IMR-90 (cell line): ENCODE measurements at regions not wholly inside any gene's neighbourhood (a gene's known extent, or its start where the extent isn't known, plus 50 kb on each side); places are given as distances from the start of the nearest gene placed in this dataset.

Experiments used
- ATAC-seq: fragments of 200-7000 bp; cut with Tn5 transposase; 2 replicates; pipeline ENCODE4 v1.9.1; 2020; ENCODE audit warnings: low read depth, mild to moderate bottlenecking, moderate library complexity
- BruUV-seq: library from RNA; stranded (reverse); fragments of 400-500 nt; replicated peaks from 2 replicates; lab custom pipeline; 2021; lab: Mats Ljungman, UMichigan
- CTCF ChIA-PET: fragments of 300-600 bp; formaldehyde crosslinking; extraction: SDS; loops from one replicate; lab custom pipeline; 2021; ENCODE audit warnings: antibody characterized with exemption; lab: Yijun Ruan, JAX
- POLR2A ChIA-PET: fragments of 300-600 bp; sonication (Branson Sonifier 250); formaldehyde crosslinking; loops from one replicate; lab custom pipeline; 2022; ENCODE audit warnings: antibody characterized with exemption; ENCODE audit not compliant: unreplicated experiment; lab: Charles Lee
- DNase-seq: peaks from one replicate; pipeline ENCODE4 v3.0.0; 2013
- H2AFZ ChIP-seq: replicated peaks from 2 replicates; pipeline ENCODE3; 2013; ENCODE audit warnings: low read length, mild to moderate bottlenecking; ENCODE audit not compliant: poor library complexity
- H2AK5ac ChIP-seq: 2 replicates; pipeline ENCODE4 v1.6.1; 2013; ENCODE audit warnings: low read depth, low read length, inconsistent platforms
- H2AK9ac ChIP-seq: replicated peaks from 2 replicates; pipeline ENCODE3; 2013; ENCODE audit warnings: mild to moderate bottlenecking, low read depth, low read length, moderate library complexity; ENCODE audit not compliant: poor library complexity
- H2BK120ac ChIP-seq: 2 replicates; pipeline ENCODE4 v1.6.1; 2013; ENCODE audit warnings: low read depth, low read length, inconsistent platforms
- H2BK15ac ChIP-seq: 3 replicates; pipeline ENCODE4 v1.6.1; 2013; ENCODE audit warnings: low read depth, low read length, inconsistent platforms
- H2BK20ac ChIP-seq: 2 replicates; pipeline ENCODE4 v1.6.1; 2013; ENCODE audit warnings: low read depth, mild to moderate bottlenecking, inconsistent platforms, low read length, moderate library complexity
- H2BK5ac ChIP-seq: 2 replicates; pipeline ENCODE4 v1.6.1; 2013; ENCODE audit warnings: mild to moderate bottlenecking, low read depth, low read length, inconsistent platforms; ENCODE audit not compliant: poor library complexity, severe bottlenecking
- H3K14ac ChIP-seq: replicated peaks from 2 replicates; pipeline ENCODE4 v1.6.1; 2013; ENCODE audit warnings: low read depth, low read length, inconsistent platforms
- H3K18ac ChIP-seq: 2 replicates; pipeline ENCODE4 v1.6.1; 2013; ENCODE audit warnings: low read depth, low read length, control low read depth
- H3K23ac ChIP-seq: 2 replicates; pipeline ENCODE4 v1.6.1; 2013; ENCODE audit warnings: low read depth, low read length, inconsistent platforms
- H3K27ac ChIP-seq: 2 replicates; pipeline ENCODE4 v1.5.1; 2013; ENCODE audit warnings: mild to moderate bottlenecking, control low read depth, low read length; ENCODE audit not compliant: insufficient read depth
- H3K27me3 ChIP-seq: 2 replicates; pipeline ENCODE4 v1.6.1; 2013; ENCODE audit warnings: low read length; ENCODE audit not compliant: control insufficient read depth, insufficient read depth
- H3K36me3 ChIP-seq: 2 replicates; pipeline ENCODE4 v1.6.1; 2013; ENCODE audit warnings: low read length, mixed read lengths; ENCODE audit not compliant: control insufficient read depth, insufficient read depth
- H3K4ac ChIP-seq: 2 replicates; pipeline ENCODE4 v1.6.1; 2013; ENCODE audit warnings: low read depth, low read length, inconsistent platforms
- H3K4me1 ChIP-seq: 2 replicates; pipeline ENCODE4 v1.6.1; 2013; ENCODE audit warnings: low read length, mixed read lengths; ENCODE audit not compliant: control insufficient read depth, insufficient read depth
- H3K4me2 ChIP-seq: 2 replicates; pipeline ENCODE4 v1.6.1; 2013; ENCODE audit warnings: low read depth, mild to moderate bottlenecking, control low read depth, low read length, moderate library complexity
- H3K4me3 ChIP-seq: 2 replicates; pipeline ENCODE4 v1.5.1; 2013; ENCODE audit warnings: low read depth, mild to moderate bottlenecking, control low read depth, low read length, moderate library complexity; ENCODE audit not compliant: insufficient read depth
- H3K56ac ChIP-seq: 2 replicates; pipeline ENCODE4 v1.6.1; 2013; ENCODE audit warnings: low read length, inconsistent platforms; ENCODE audit not compliant: insufficient read depth; ENCODE audit errors: extremely low read depth
- H3K79me1 ChIP-seq, 2 experiments: 2 replicates each; pipeline ENCODE4 v1.6.1; 2013; ENCODE audit warnings: low read length in 2 of 2, inconsistent platforms in 1 of 2, low read depth in 1 of 2
- H3K9ac ChIP-seq: 2 replicates; pipeline ENCODE4 v1.6.1; 2013; ENCODE audit warnings: low read depth, low read length, control low read depth
- H3K9me1 ChIP-seq: 2 replicates; pipeline ENCODE4 v1.6.1; 2013; ENCODE audit warnings: low read length, inconsistent platforms; ENCODE audit not compliant: insufficient read depth
- H3K9me3 ChIP-seq: 2 replicates; pipeline ENCODE4 v1.6.1; 2013; ENCODE audit warnings: low read length; ENCODE audit not compliant: control insufficient read depth, insufficient read depth
- H4K20me1 ChIP-seq: 2 replicates; pipeline ENCODE4 v1.6.1; 2013; ENCODE audit warnings: low read length, inconsistent platforms; ENCODE audit not compliant: insufficient read depth
- H4K5ac ChIP-seq: 2 replicates; pipeline ENCODE4 v1.6.1; 2013; ENCODE audit warnings: mild to moderate bottlenecking, low read depth, low read length, control low read depth
- H4K8ac ChIP-seq, 2 experiments: 2 replicates each; pipeline ENCODE4 v1.6.1; 2013; ENCODE audit warnings: low read depth in 2 of 2, low read length in 2 of 2, control low read depth in 1 of 2, inconsistent platforms in 1 of 2
- H4K91ac ChIP-seq: 2 replicates; pipeline ENCODE4 v1.6.1; 2013; ENCODE audit warnings: low read depth, low read length, inconsistent platforms; ENCODE audit not compliant: insufficient read depth
- CEBPB ChIP-seq: IDR thresholded peaks from 2 replicates; pipeline ENCODE4 v1.6.1; 2012; ENCODE audit warnings: low read depth, low read length, improper control_type of control experiment
- CHD1 ChIP-seq: IDR thresholded peaks from 2 replicates; pipeline ENCODE4 v1.6.1; 2012; ENCODE audit warnings: low read depth, low read length, improper control_type of control experiment
- FOS ChIP-seq: fragments of 150-350 bp; IDR thresholded peaks from 2 replicates; pipeline ENCODE4 v1.6.1; 2016; ENCODE audit warnings: low read depth, low read length
- MAFK ChIP-seq: IDR thresholded peaks from 2 replicates; pipeline ENCODE4 v1.6.1; 2012; ENCODE audit warnings: low read depth, low read length, improper control_type of control experiment
- MAZ ChIP-seq: IDR thresholded peaks from 2 replicates; pipeline ENCODE4 v1.6.1; 2012; ENCODE audit warnings: low read depth, mild to moderate bottlenecking, low read length, improper control_type of control experiment, moderate library complexity, borderline replicate concordance
- MXI1 ChIP-seq: IDR thresholded peaks from 2 replicates; pipeline ENCODE4 v1.6.1; 2012; ENCODE audit warnings: low read depth, mild to moderate bottlenecking, low read length, moderate library complexity, borderline replicate concordance
- NFE2L2 ChIP-seq: fragments of 150-350 bp; IDR thresholded peaks from 2 replicates; pipeline ENCODE4 v1.6.1; 2016; ENCODE audit warnings: low read depth, mild to moderate bottlenecking, low read length
- POLR2A ChIP-seq: IDR thresholded peaks from 2 replicates; pipeline ENCODE4 v1.6.1; 2012; ENCODE audit warnings: mild to moderate bottlenecking, low read depth, low read length
- RAD21 ChIP-seq: IDR thresholded peaks from 2 replicates; pipeline ENCODE4 v1.6.1; 2012; ENCODE audit warnings: low read length, improper control_type of control experiment
- RFX5 ChIP-seq: IDR thresholded peaks from 2 replicates; pipeline ENCODE4 v1.8.0; 2012; ENCODE audit warnings: low read depth, mild to moderate bottlenecking, low read length, moderate library complexity
- SMC3 ChIP-seq: fragments of 150-350 bp; IDR thresholded peaks from 2 replicates; pipeline ENCODE4 v1.6.1; 2016; ENCODE audit warnings: low read depth, mild to moderate bottlenecking, antibody characterized with exemption, low read length, moderate library complexity
- WGBS, 2 experiments: methylation state at CpG; one replicate each; pipeline versions ENCODE4 v1.1.5 to v1.1.7; 2013; ENCODE audit warnings: missing lambda C conversion rate in 2 of 2; ENCODE audit not compliant: insufficient read length in 1 of 2; ENCODE audit errors: extremely low coverage in 2 of 2; 5-methylcytosine and 5-hydroxymethylcytosine counted together
- dilution Hi-C: fragments of 300-500 bp; cut with HindIII; formaldehyde crosslinking; loops from one replicate; pipeline ENCODE4 v1.14.3; 2018; ENCODE audit warnings: low sequenced_read_pairs; ENCODE audit not compliant: unreplicated experiment
- in situ Hi-C: fragments of 300-500 bp; cut with MboI; formaldehyde crosslinking; loops from 3 replicates; pipeline ENCODE4 v1.14.3; 2019; ENCODE audit warnings: low sequenced_read_pairs, inconsistent platforms, mixed read lengths
- intact Hi-C: fragments of 100-400 bp; cut with micrococcal nuclease; formaldehyde crosslinking; loops from 2 replicates; pipeline ENCODE4 v1.10.0; 2022
- TF ChIP-seq, protein P1 (sequence below): conservative IDR thresholded peaks from 2 replicates; pipeline ENCODE4 v1.5.1; 2012; ENCODE audit warnings: mild to moderate bottlenecking, low read depth, low read length, improper control_type of control experiment
- TF ChIP-seq, protein P2 (sequence below): fragments of 150-350 bp; IDR thresholded peaks from 2 replicates; pipeline ENCODE4 v1.6.1; 2016; ENCODE audit warnings: low read depth, mild to moderate bottlenecking, low read length, moderate library complexity, borderline replicate concordance

DNA sequence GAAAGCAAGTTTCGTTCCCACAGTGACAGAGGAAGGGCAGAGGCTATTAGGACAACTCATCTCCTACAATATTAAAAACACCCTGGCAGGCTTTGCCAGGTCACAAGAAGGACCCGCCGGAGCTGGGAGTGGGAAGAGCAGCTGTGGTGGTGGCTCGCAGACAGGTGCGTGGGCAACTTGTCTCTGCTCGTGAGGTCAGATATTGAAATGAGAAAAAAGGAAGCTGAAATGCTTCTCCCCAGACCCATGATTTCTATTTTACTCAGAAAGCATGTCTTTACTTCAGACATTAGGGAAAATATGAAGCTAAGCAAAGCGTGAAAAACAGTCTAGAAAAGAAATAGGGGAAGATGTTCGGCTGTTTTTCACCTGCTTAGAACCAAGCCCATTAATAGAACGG is 166.3 kb upstream of the EEF1E1 start:
- Histone ChIP-seq H2AFZ (no peak overlapping the region), H3K14ac (no peak overlapping the region), H2AK9ac (no peak overlapping the region), H3K4me1 (no peaks in the 10 kb centered on the region), H4K8ac (no peak overlapping the region), H3K56ac (no peak overlapping the region), H3K4ac (no peak overlapping the region), H3K27me3 (no peaks in the 10 kb centered on the region), H3K4me3 (no peak overlapping the region), H2AK5ac (no peak overlapping the region), H3K9me3 (peaks cover 6% of the 10 kb centered on the region), H3K4me2 (no peak overlapping the region), H3K9ac (no peak overlapping the region), H4K91ac (no peak overlapping the region), H3K23ac (no peak overlapping the region), H2BK120ac (no peak overlapping the region), H3K79me1 (no peaks in the 10 kb centered on the region), H4K5ac (no peak overlapping the region), H2BK5ac (no peak overlapping the region), H2BK20ac (no peak overlapping the region), H3K9me1 (no peaks in the 10 kb centered on the region), H3K27ac (no peak overlapping the region), H3K36me3 (no peaks in the 10 kb centered on the region), H3K18ac (no peak overlapping the region), H4K20me1 (no peaks in the 10 kb centered on the region), H2BK15ac (no peak overlapping the region)
- TF ChIP-seq, protein P1, sequence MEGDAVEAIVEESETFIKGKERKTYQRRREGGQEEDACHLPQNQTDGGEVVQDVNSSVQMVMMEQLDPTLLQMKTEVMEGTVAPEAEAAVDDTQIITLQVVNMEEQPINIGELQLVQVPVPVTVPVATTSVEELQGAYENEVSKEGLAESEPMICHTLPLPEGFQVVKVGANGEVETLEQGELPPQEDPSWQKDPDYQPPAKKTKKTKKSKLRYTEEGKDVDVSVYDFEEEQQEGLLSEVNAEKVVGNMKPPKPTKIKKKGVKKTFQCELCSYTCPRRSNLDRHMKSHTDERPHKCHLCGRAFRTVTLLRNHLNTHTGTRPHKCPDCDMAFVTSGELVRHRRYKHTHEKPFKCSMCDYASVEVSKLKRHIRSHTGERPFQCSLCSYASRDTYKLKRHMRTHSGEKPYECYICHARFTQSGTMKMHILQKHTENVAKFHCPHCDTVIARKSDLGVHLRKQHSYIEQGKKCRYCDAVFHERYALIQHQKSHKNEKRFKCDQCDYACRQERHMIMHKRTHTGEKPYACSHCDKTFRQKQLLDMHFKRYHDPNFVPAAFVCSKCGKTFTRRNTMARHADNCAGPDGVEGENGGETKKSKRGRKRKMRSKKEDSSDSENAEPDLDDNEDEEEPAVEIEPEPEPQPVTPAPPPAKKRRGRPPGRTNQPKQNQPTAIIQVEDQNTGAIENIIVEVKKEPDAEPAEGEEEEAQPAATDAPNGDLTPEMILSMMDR = no peak
- TF ChIP-seq, protein P2, sequence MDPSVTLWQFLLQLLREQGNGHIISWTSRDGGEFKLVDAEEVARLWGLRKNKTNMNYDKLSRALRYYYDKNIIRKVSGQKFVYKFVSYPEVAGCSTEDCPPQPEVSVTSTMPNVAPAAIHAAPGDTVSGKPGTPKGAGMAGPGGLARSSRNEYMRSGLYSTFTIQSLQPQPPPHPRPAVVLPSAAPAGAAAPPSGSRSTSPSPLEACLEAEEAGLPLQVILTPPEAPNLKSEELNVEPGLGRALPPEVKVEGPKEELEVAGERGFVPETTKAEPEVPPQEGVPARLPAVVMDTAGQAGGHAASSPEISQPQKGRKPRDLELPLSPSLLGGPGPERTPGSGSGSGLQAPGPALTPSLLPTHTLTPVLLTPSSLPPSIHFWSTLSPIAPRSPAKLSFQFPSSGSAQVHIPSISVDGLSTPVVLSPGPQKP = no peak
- TF ChIP-seq CHD1 (no peak), SMC3 (no peak), NFE2L2 (no peak), POLR2A (no peak), MAFK (no peak), MXI1 (no peak), FOS (no peak), RFX5 (no peak), CEBPB (no peak), RAD21 (no peak), MAZ (no peak)
- no peak for ATAC-seq
- DNase-seq = no peak
- in situ Hi-C loops (no loop called here), intact Hi-C loops (no loop called here), dilution Hi-C loops (no loop called here)
- no TSS peak for BruUV-seq
- no CpG with 5 or more reads among the region's 9 CpGs for WGBS, 2 experiments
- ChIA-PET POLR2A (no interaction called here), CTCF (no interaction called here)
